Posterior cingulate gyrus (tissue), 11 donors: ENCODE measurements at regions not wholly inside any gene's neighbourhood (a gene's known extent, or its start where the extent isn't known, plus 50 kb on each side); places are given as distances from the start of the nearest gene placed in this dataset.
A peak's percentile ranks its signal among the peaks of the same experiment; 100 is the strongest.
"Not testable (repeated sequence)": the region's sequence is repeated elsewhere in the genome, so short reads cannot be mapped to it uniquely, and the experiment has no call there.

Experiments used
- DNase-seq, 10 donors: peaks; one replicate each; pipeline versions ENCODE4 v3.0.0 to v3.0.0-alpha.2; 2020 to 2021; ENCODE audit warnings: mixed read lengths in 3 of 10
- intact Hi-C: fragments of 100-400 bp; cut with DNase I; formaldehyde crosslinking; loops from one replicate; pipeline ENCODE4 v1.15.1; 2023

GRCh38 chr12:37666069-37666781 is 650.3 kb upstream of the ALG10B start:
- intact Hi-C loops: no loop called here

GRCh38 chr12:37668557-37668956 is 648.0 kb upstream of the ALG10B start:
- intact Hi-C loops, DNase-seq: not testable (repeated sequence)

More at GRCh38 chr12:37666069-37666781, 650.3 kb upstream of the ALG10B start:
- DNase-seq: peak in 3 of 10 donors; percentile 30 to 46 (median 36)

DNA sequence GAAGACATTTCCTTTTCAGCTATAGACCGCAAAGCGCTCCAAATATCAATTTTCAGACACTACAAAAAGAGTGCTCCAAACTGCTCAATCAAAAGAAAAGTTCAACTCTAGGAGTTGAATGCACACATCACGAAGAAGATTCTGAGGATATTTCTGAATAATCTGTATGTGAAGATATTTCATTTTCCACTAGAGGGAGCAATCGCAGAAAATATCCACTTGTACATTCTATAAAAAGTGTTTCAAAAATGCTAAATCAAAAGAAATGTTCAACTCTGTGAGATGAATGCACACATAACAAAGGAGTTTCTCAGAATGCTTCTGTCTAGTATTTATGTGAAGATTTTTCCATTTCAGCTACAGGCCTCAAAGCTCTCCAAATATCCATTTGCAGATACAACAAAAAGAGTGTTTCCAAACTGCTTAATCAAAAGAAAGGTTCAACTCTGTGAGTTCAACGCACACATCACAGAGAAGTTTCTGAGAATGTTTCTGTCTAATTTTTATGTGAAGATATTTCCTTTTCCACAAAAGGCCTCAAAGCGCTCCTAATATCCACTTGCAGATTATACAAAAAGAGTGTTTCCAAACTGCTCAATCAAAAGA is 643.8 kb upstream of the ALG10B start:
- intact Hi-C loops: no loop called here

GRCh38 chr12:37720846-37721245 is 595.7 kb upstream of the ALG10B start:
- intact Hi-C loops: no loop called here
- DNase-seq: no peak

More for the DNA sequence above, 643.8 kb upstream of the ALG10B start:
- DNase-seq: no peak

DNA sequence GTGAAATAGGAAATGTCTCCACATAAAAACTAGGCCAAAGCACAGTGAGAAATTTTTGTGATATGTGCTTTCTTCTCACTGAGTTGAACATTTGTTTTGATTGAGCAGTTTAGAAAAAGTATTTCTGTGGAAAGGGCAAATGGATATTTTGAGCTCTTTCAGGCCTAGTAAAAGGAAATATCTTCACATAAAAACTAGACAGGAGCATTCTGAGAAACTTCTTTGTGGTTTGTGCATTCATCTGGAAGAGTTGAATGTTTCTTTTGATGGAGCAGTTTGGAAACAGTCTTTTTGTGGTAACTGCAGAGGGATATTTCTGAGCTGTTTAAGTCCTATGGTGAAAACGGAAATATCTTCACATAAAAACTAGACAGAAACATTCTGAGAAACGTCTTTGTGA is 582.7 kb upstream of the ALG10B start:
- intact Hi-C loops: no loop called here
- no peak for DNase-seq
